Loucy (cell line): ENCODE measurements at regions not wholly inside any gene's neighbourhood (a gene's known extent, or its start where the extent isn't known, plus 50 kb on each side); places are given as distances from the start of the nearest gene placed in this dataset.

Source experiments
- H2AFZ ChIP-seq: fragments of 200-600 bp; sonication (generic); 2 replicates; pipeline ENCODE4 v1.6.0; 2016; ENCODE audit warnings: antibody characterized with exemption, mild to moderate bottlenecking, low read length, moderate library complexity
- H3F3A ChIP-seq: fragments of 200-600 bp; 2 replicates; pipeline ENCODE4 v1.6.0; 2016; ENCODE audit warnings: antibody characterized with exemption, low read depth, mild to moderate bottlenecking
- H3K27me3 ChIP-seq: fragments of 200-600 bp; sonication (generic); 2 replicates; pipeline ENCODE4 v1.6.1; 2014; ENCODE audit warnings: low read length, mild to moderate bottlenecking; ENCODE audit not compliant: insufficient read depth, poor library complexity, severe bottlenecking
- H3K36me3 ChIP-seq: fragments of 200-600 bp; sonication (generic); 2 replicates; pipeline ENCODE4 v1.6.1; 2016; ENCODE audit warnings: low read length; ENCODE audit not compliant: insufficient read depth
- H3K4me1 ChIP-seq: fragments of 200-600 bp; sonication (generic); 2 replicates; pipeline ENCODE4 v1.5.1; 2014; ENCODE audit warnings: low read length, mild to moderate bottlenecking; ENCODE audit not compliant: insufficient read depth, poor library complexity, severe bottlenecking
- H3K4me2 ChIP-seq: fragments of 200-600 bp; sonication (generic); 2 replicates; pipeline ENCODE4 v1.6.0; 2014; ENCODE audit warnings: antibody characterized with exemption, low read length, low read depth, mild to moderate bottlenecking; ENCODE audit not compliant: poor library complexity, severe bottlenecking
- H3K4me3 ChIP-seq: fragments of 200-600 bp; sonication (generic); 2 replicates; pipeline ENCODE4 v1.5.1; 2014; ENCODE audit warnings: low read length, mild to moderate bottlenecking, mixed read lengths; ENCODE audit not compliant: poor library complexity, severe bottlenecking
- H3K79me2 ChIP-seq: fragments of 200-600 bp; sonication (generic); 2 replicates; pipeline ENCODE4 v1.6.1; 2014; ENCODE audit warnings: low read length; ENCODE audit not compliant: insufficient read depth
- H3K9ac ChIP-seq: fragments of 200-600 bp; sonication (generic); 2 replicates; pipeline ENCODE4 v1.6.0; 2014; ENCODE audit warnings: mild to moderate bottlenecking, low read depth, low read length, moderate library complexity; ENCODE audit not compliant: poor library complexity, severe bottlenecking
- H3K9me2 ChIP-seq: fragments of 200-600 bp; sonication (generic); replicated peaks from 2 replicates; pipeline ENCODE4 v1.6.1; 2016; ENCODE audit warnings: low read depth, low read length, mixed read lengths
- H3K9me3 ChIP-seq: fragments of 200-600 bp; sonication (generic); 2 replicates; pipeline ENCODE4 v1.6.1; 2014; ENCODE audit warnings: mild to moderate bottlenecking, antibody characterized with exemption, low read length, low read depth; ENCODE audit not compliant: insufficient read depth
- H4K20me1 ChIP-seq: fragments of 200-600 bp; sonication (generic); 2 replicates; pipeline ENCODE4 v1.6.0; 2014; ENCODE audit warnings: antibody characterized with exemption, low read length, mild to moderate bottlenecking; ENCODE audit not compliant: insufficient read depth, poor library complexity, severe bottlenecking
- EZH2phosphoT487 ChIP-seq: fragments of 200-600 bp; IDR thresholded peaks from 2 replicates; pipeline ENCODE4 v1.6.1; 2018; ENCODE audit warnings: antibody characterized with exemption, mild to moderate bottlenecking, moderate library complexity, borderline replicate concordance
- TF ChIP-seq, protein P1 (sequence below): fragments of 200-600 bp; sonication (generic); conservative IDR thresholded peaks from 2 replicates; pipeline ENCODE4 v1.5.1; 2014; ENCODE audit warnings: mild to moderate bottlenecking, antibody characterized with exemption, low read length

DNA sequence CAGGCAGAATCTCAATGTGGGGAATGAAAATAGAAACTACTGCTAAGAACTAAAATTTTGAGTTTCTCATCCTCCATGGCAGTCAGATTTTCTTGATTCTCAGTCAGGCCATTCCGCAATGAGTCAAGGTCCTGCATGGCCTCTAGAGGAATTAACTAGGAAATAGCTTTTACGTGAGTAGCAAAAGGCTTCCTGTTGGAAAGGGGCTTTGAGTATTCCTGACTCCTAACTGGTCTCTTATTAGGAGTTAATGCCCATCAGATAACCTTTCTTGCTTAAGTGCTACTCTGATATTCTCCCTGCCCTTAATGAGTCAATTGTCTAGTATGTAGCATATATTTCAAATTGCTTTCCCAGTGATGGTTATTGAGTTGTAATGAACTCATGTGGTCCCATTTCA, 65.7 kb upstream of the ARHGAP24 start:
- Histone ChIP-seq H3K27me3 (no peaks in the 10 kb centered on the region), H3K9me3 (no peaks in the 10 kb centered on the region), H3K9me2 (no peaks in the 10 kb centered on the region), H4K20me1 (no peaks in the 10 kb centered on the region), H2AFZ (no peak overlapping the region), H3K4me2 (no peak overlapping the region), H3K36me3 (no peaks in the 10 kb centered on the region), H3K4me1 (no peaks in the 10 kb centered on the region), H3K9ac (no peak overlapping the region), H3K79me2 (no peaks in the 10 kb centered on the region), H3F3A (no peaks in the 10 kb centered on the region), H3K4me3 (no peak overlapping the region)
- no peak for TF ChIP-seq EZH2phosphoT487
- TF ChIP-seq, protein P1, sequence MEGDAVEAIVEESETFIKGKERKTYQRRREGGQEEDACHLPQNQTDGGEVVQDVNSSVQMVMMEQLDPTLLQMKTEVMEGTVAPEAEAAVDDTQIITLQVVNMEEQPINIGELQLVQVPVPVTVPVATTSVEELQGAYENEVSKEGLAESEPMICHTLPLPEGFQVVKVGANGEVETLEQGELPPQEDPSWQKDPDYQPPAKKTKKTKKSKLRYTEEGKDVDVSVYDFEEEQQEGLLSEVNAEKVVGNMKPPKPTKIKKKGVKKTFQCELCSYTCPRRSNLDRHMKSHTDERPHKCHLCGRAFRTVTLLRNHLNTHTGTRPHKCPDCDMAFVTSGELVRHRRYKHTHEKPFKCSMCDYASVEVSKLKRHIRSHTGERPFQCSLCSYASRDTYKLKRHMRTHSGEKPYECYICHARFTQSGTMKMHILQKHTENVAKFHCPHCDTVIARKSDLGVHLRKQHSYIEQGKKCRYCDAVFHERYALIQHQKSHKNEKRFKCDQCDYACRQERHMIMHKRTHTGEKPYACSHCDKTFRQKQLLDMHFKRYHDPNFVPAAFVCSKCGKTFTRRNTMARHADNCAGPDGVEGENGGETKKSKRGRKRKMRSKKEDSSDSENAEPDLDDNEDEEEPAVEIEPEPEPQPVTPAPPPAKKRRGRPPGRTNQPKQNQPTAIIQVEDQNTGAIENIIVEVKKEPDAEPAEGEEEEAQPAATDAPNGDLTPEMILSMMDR, result no peak

GRCh38 chr4:85411386-85411785, 63.6 kb upstream of the ARHGAP24 start:
- Histone ChIP-seq H3K9me3 (no peaks in the 10 kb centered on the region), H3K27me3 (no peaks in the 10 kb centered on the region), H3K4me1 (no peaks in the 10 kb centered on the region), H4K20me1 (no peaks in the 10 kb centered on the region), H3K79me2 (no peaks in the 10 kb centered on the region), H2AFZ (no peak overlapping the region), H3F3A (no peaks in the 10 kb centered on the region), H3K4me2 (no peak overlapping the region), H3K4me3 (no peak overlapping the region), H3K9ac (no peak overlapping the region), H3K36me3 (no peaks in the 10 kb centered on the region), H3K9me2 (no peaks in the 10 kb centered on the region)
- TF ChIP-seq EZH2phosphoT487, result no peak
- TF ChIP-seq, protein P1, result no peak

DNA sequence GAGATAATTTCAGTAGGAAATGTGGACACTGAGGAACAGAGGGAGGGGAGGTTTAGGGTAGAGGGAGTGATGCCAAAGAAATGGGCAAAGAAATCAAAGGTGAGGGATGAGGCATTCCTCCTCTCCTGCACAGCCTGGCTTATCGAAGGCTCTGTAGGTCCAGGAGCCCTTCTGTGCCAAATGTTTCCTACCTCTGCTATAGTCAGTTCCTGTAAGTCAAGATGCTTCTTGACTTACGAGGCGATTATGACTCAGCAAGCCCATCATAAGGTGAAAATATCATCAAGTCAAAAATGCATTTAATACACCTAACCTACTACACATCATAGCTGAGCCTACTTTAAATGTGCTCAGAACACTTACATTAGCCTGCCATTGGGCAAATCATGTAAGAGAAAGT, 60.0 kb upstream of the ARHGAP24 start:
- no peak overlapping the region for H3K4me3 ChIP-seq
- no peaks in the 10 kb centered on the region for H3K36me3 ChIP-seq
- H3F3A ChIP-seq, result no peaks in the 10 kb centered on the region
- no peaks in the 10 kb centered on the region for H3K27me3 ChIP-seq
- no peak for TF ChIP-seq EZH2phosphoT487
- TF ChIP-seq, protein P1, result no peak
- H2AFZ ChIP-seq, result no peak overlapping the region
- H3K9ac ChIP-seq, result no peak overlapping the region
- no peaks in the 10 kb centered on the region for H3K4me1 ChIP-seq
- H3K9me3 ChIP-seq, result no peaks in the 10 kb centered on the region
- no peaks in the 10 kb centered on the region for H3K9me2 ChIP-seq
- no peak overlapping the region for H3K4me2 ChIP-seq
- H4K20me1 ChIP-seq, result no peaks in the 10 kb centered on the region
- no peaks in the 10 kb centered on the region for H3K79me2 ChIP-seq
